ENCODE measurements at regions not wholly inside any gene's neighbourhood (a gene's known extent, or its start where the extent isn't known, plus 50 kb on each side); places are given as distances from the start of the nearest gene placed in this dataset.

DNA sequence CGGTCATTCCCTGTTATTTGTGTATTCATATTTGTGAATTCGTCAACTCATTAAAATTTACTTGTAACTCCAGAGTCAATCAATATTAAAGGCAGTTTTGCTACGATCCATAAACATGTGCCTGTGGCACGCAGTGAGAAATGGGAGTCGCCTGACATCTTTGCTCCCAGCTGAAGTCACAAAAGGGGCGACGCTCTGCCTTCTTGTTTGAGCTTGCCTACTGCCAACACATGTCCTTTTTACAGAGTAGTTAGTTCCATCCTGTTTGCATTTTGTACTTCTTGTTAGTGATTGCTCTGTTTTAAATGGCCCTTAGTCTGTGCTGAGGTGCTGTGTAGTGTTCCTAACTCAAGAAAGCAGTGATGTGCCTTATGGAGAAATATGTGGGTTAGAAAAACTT is 305.3 kb downstream of the ETS1 start:
- TF ChIP-seq CHD1 (IDR thresholded peaks at IDR 0.05; ENCODE audit: low read depth, low read length) (no peak), POLR2A (IDR thresholded peaks at IDR 0.05; ENCODE audit: low read depth, low read length) (no peak), CEBPB (IDR thresholded peaks at IDR 0.05; ENCODE audit: low read depth, low read length) (no peak)
- TF ChIP-seq, protein P1, sequence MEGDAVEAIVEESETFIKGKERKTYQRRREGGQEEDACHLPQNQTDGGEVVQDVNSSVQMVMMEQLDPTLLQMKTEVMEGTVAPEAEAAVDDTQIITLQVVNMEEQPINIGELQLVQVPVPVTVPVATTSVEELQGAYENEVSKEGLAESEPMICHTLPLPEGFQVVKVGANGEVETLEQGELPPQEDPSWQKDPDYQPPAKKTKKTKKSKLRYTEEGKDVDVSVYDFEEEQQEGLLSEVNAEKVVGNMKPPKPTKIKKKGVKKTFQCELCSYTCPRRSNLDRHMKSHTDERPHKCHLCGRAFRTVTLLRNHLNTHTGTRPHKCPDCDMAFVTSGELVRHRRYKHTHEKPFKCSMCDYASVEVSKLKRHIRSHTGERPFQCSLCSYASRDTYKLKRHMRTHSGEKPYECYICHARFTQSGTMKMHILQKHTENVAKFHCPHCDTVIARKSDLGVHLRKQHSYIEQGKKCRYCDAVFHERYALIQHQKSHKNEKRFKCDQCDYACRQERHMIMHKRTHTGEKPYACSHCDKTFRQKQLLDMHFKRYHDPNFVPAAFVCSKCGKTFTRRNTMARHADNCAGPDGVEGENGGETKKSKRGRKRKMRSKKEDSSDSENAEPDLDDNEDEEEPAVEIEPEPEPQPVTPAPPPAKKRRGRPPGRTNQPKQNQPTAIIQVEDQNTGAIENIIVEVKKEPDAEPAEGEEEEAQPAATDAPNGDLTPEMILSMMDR (conservative IDR thresholded peaks at IDR 0.05; ENCODE audit: low read depth, low read length), result no peak
- TF ChIP-seq, protein P2, sequence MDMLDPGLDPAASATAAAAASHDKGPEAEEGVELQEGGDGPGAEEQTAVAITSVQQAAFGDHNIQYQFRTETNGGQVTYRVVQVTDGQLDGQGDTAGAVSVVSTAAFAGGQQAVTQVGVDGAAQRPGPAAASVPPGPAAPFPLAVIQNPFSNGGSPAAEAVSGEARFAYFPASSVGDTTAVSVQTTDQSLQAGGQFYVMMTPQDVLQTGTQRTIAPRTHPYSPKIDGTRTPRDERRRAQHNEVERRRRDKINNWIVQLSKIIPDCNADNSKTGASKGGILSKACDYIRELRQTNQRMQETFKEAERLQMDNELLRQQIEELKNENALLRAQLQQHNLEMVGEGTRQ (IDR thresholded peaks at IDR 0.05; ENCODE audit: low read depth, low read length), result no peak
